Adrenal gland (tissue), 5 donors: ENCODE measurements at regions not wholly inside any gene's neighbourhood (a gene's known extent, or its start where the extent isn't known, plus 50 kb on each side); places are given as distances from the start of the nearest gene placed in this dataset.

Source experiments
- POLR2A ChIP-seq, 2 donors: fragments of 450-650 bp; IDR thresholded peaks; one replicate each; pipeline ENCODE4 v1.6.1; 2017; ENCODE audit warnings: antibody characterized with exemption in 2 of 2, mild to moderate bottlenecking in 2 of 2, moderate library complexity in 1 of 2
- TF ChIP-seq, protein P1 (sequence below), 6 experiments: fragments of 450-650 bp in 4 of 6; fragments of 200-600 bp in 2 of 6; sonication (generic) in 1 of 6; IDR thresholded peaks; 1 replicate in 5 of 6; 2 replicates in 1 of 6; pipeline versions ENCODE4 v1.5.1 to v1.8.0; 2016 to 2021; ENCODE audit warnings: antibody characterized with exemption in 6 of 6, mild to moderate bottlenecking in 2 of 6, moderate library complexity in 1 of 6
- donor health status: DM: no; HTN: no; CAD: no.

GRCh38 chr6:12385316-12385715, 95.2 kb downstream of the EDN1 start:
- no peak for TF ChIP-seq POLR2A (IDR thresholded peaks at IDR 0.05)
- TF ChIP-seq, protein P1, sequence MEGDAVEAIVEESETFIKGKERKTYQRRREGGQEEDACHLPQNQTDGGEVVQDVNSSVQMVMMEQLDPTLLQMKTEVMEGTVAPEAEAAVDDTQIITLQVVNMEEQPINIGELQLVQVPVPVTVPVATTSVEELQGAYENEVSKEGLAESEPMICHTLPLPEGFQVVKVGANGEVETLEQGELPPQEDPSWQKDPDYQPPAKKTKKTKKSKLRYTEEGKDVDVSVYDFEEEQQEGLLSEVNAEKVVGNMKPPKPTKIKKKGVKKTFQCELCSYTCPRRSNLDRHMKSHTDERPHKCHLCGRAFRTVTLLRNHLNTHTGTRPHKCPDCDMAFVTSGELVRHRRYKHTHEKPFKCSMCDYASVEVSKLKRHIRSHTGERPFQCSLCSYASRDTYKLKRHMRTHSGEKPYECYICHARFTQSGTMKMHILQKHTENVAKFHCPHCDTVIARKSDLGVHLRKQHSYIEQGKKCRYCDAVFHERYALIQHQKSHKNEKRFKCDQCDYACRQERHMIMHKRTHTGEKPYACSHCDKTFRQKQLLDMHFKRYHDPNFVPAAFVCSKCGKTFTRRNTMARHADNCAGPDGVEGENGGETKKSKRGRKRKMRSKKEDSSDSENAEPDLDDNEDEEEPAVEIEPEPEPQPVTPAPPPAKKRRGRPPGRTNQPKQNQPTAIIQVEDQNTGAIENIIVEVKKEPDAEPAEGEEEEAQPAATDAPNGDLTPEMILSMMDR (IDR thresholded peaks at IDR 0.05): no peak
